AG04450 (cell line): ENCODE measurements at regions not wholly inside any gene's neighbourhood (a gene's known extent, or its start where the extent isn't known, plus 50 kb on each side); places are given as distances from the start of the nearest gene placed in this dataset.

Source experiments
- CTCF ChIA-PET: fragments of 300-600, 350-600 bp; formaldehyde crosslinking; extraction: SDS; loops from one replicate; lab custom pipeline; 2022; ENCODE audit warnings: antibody characterized with exemption, inconsistent platforms; lab: Charles Lee
- POLR2A ChIA-PET: fragments of 350-600 bp; formaldehyde crosslinking; extraction: SDS; loops from one replicate; lab custom pipeline; 2021; ENCODE audit warnings: antibody characterized with exemption, inconsistent platforms; lab: Yijun Ruan, JAX
- DNase-seq: peaks from one replicate; pipeline ENCODE4 v3.0.0-alpha.2; 2011; ENCODE audit warnings: low read depth, low spot score
- H3K27ac ChIP-seq: one replicate; pipeline ENCODE4 v1.5.1; 2012; ENCODE audit warnings: low read depth, low read length, control low read depth
- H3K27me3 ChIP-seq: one replicate; pipeline ENCODE4 v1.6.0; 2012; ENCODE audit warnings: low read length; ENCODE audit not compliant: control insufficient read depth, insufficient read depth
- H3K4me3 ChIP-seq: 2 replicates; pipeline ENCODE4 v1.5.1; 2011; ENCODE audit warnings: mild to moderate bottlenecking, low read depth, low read length, control low read depth
- H3K9me3 ChIP-seq: 2 replicates; pipeline ENCODE4 v1.5.1; 2012; ENCODE audit warnings: low read length; ENCODE audit not compliant: control insufficient read depth, insufficient read depth
- TF ChIP-seq, protein P1 (sequence below): IDR thresholded peaks from 2 replicates; pipeline ENCODE4 v1.5.1; 2011; ENCODE audit warnings: low read depth, low read length, control low read depth, inconsistent platforms

DNA sequence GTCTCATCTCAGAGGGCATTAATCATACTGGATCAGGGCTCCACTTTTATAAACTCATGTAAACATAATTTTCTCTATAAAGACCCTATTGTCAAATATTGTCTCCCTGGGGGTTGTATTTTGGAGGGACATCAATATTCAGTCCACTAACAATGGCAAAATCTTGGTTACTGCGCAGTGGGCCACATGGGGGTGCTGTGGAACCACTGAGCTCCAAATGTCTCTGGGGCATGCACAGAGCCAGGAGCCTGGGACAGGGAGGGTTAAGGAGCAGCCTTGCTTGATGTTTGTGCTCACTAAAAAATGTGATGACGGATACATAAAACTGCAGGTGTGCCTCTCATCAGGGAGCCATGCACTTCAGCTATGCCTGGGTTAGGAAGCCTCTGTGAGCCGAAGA is 62.1 kb upstream of the PRSS58 start:
- peaks cover 17% of the 10 kb centered on the region for H3K9me3 ChIP-seq
- no peaks in the 10 kb centered on the region for H3K27me3 ChIP-seq
- POLR2A ChIA-PET: no interaction called here
- H3K4me3 ChIP-seq: no peak overlapping the region
- CTCF ChIA-PET: interaction anchor here (0.5 to 0.6 kb wide), 2 partner anchors 8 to 18 kb away, joined by 3 to 4 read pairs; no protein-coding TSS in a partner anchor
- DNase-seq: no peak
- no peak overlapping the region for H3K27ac ChIP-seq
- TF ChIP-seq, protein P1, sequence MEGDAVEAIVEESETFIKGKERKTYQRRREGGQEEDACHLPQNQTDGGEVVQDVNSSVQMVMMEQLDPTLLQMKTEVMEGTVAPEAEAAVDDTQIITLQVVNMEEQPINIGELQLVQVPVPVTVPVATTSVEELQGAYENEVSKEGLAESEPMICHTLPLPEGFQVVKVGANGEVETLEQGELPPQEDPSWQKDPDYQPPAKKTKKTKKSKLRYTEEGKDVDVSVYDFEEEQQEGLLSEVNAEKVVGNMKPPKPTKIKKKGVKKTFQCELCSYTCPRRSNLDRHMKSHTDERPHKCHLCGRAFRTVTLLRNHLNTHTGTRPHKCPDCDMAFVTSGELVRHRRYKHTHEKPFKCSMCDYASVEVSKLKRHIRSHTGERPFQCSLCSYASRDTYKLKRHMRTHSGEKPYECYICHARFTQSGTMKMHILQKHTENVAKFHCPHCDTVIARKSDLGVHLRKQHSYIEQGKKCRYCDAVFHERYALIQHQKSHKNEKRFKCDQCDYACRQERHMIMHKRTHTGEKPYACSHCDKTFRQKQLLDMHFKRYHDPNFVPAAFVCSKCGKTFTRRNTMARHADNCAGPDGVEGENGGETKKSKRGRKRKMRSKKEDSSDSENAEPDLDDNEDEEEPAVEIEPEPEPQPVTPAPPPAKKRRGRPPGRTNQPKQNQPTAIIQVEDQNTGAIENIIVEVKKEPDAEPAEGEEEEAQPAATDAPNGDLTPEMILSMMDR: no peak; the same call in 1 of the 2 replicates

DNA sequence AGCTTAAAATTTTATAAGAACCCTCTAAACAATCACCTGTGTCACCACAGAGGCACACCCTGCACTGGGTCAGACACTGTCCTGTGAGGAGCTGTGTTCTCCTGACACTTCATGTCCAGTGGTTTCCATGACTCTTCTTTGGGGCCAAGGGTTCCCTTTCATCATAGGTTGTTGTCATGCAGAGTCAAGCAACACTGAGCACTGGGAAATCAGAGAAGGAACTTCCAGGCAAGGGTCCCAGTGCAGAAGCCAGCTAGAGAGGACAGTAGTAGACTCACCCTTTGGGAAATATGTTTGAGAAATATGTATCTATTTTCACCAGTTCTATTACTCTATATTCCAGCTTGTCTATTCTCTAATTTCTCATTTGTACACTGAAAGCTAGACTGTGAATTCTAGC is 56.4 kb upstream of the PRSS58 start:
- CTCF ChIA-PET: no interaction called here
- TF ChIP-seq, protein P1: no peak
- no peak overlapping the region for H3K4me3 ChIP-seq
- H3K27ac ChIP-seq: no peak overlapping the region
- peaks cover 16% of the 10 kb centered on the region for H3K9me3 ChIP-seq
- DNase-seq: no peak
- POLR2A ChIA-PET: no interaction called here
- H3K27me3 ChIP-seq: no peaks in the 10 kb centered on the region

DNA sequence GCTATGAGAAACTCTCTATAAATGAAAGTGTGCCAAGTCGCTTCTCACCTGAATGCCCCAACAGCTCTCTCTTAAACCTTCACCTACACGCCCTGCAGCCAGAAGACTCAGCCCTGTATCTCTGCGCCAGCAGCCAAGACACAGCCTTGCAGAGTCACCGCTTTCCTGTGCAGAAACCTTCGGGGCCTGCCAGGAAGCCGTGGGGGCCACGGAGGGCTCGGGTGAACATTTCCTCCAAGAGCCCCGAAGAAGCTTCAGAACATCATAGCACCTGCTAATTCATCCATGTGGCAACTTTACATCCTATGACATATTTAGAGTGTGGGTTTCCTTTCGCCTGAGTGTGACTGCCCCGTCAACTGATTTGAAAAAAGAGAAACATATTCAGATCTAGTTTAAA is 55.7 kb upstream of the PRSS58 start:
- no peak for DNase-seq
- TF ChIP-seq, protein P1: no peak
- ChIA-PET POLR2A (no interaction called here), CTCF (no interaction called here)
- Histone ChIP-seq H3K27ac (no peak overlapping the region), H3K4me3 (no peak overlapping the region), H3K9me3 (peaks cover 19% of the 10 kb centered on the region), H3K27me3 (no peaks in the 10 kb centered on the region)

DNA sequence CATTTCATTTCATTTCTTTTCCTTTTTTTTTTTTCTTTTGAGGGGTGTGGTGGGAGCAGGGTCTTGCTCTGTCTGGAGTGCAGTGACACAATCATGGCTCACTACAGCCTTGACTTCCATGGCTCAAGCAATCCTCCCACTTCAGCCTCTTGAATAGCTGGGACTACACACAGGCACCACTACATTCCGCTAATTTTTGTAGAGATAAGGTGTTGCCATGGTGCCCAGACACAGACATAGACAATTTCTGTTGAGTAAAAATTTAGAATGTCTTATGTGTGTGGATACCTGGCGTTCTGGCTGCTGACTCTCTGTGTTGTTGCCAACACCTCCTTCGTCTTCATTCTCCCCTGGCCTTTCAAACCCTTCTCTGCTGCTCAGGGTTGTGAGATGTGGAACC is 54.0 kb upstream of the PRSS58 start:
- Histone ChIP-seq H3K27me3 (no peaks in the 10 kb centered on the region), H3K4me3 (no peak overlapping the region), H3K27ac (no peak overlapping the region), H3K9me3 (peaks cover 30% of the 10 kb centered on the region)
- POLR2A ChIA-PET: no interaction called here
- no peak for DNase-seq
- TF ChIP-seq, protein P1: no peak
- CTCF ChIA-PET: interaction anchor here (0.7 to 0.8 kb wide), 2 partner anchors 8 to 39 kb away, joined by 3 to 4 read pairs; no protein-coding TSS in a partner anchor

DNA sequence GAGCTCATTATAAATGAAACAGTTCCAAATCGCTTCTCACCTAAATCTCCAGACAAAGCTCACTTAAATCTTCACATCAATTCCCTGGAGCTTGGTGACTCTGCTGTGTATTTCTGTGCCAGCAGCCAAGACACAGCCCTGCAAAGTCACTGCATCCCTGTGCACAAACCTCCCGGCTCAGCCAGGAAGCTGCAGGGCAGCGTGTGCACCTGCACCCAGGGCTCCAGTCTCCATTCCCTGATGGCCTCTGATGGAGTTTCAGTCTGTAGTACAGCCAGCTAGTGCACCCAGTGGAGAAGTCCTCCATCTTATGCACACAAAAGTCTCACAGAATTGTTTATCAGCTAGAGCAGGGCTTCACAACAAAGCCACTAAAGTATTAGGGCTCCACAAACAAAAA is 51.1 kb upstream of the PRSS58 start:
- TF ChIP-seq, protein P1: no peak
- POLR2A ChIA-PET: no interaction called here
- H3K4me3 ChIP-seq: no peak overlapping the region
- H3K27me3 ChIP-seq: no peaks in the 10 kb centered on the region
- no peak for DNase-seq
- H3K27ac ChIP-seq: no peak overlapping the region
- H3K9me3 ChIP-seq: peaks cover 36% of the 10 kb centered on the region
- CTCF ChIA-PET: no interaction called here
